Activated CD4-positive, alpha-beta memory T cell treated with anti-CD3 and anti-CD28 coated beads for 36 hours (primary cell): ENCODE measurements at regions not wholly inside any gene's neighbourhood (a gene's known extent, or its start where the extent isn't known, plus 50 kb on each side); places are given as distances from the start of the nearest gene placed in this dataset.

Experiments used
- CTCF ChIA-PET: fragments of 350-600 bp; sonication (Branson Sonifier 250); formaldehyde crosslinking; loops from one replicate; lab custom pipeline; 2021; ENCODE audit warnings: antibody characterized with exemption, inconsistent platforms; lab: Charles Lee
- POLR2A ChIA-PET: fragments of 350-600 bp; sonication (Branson Sonifier 250); formaldehyde crosslinking; loops from one replicate; lab custom pipeline; 2021; ENCODE audit warnings: antibody characterized with exemption; lab: Charles Lee
- DNase-seq: peaks from one replicate; pipeline ENCODE4 v3.0.0-alpha.2; 2020
- H3K27ac Mint-ChIP-seq: one replicate; pipeline ENCODE4 v1.8.0; 2021; ENCODE audit warnings: mixed read lengths
- H3K27me3 Mint-ChIP-seq: one replicate; pipeline ENCODE4 v1.8.0; 2021; ENCODE audit warnings: mixed read lengths
- H3K36me3 Mint-ChIP-seq: one replicate; pipeline ENCODE4 v1.8.0; 2021; ENCODE audit warnings: mixed read lengths
- H3K4me1 Mint-ChIP-seq: one replicate; pipeline ENCODE4 v1.8.0; 2021; ENCODE audit warnings: low read depth, mixed read lengths
- H3K4me3 Mint-ChIP-seq: one replicate; pipeline ENCODE4 v1.8.0; 2021; ENCODE audit warnings: mild to moderate bottlenecking, mixed read lengths
- H3K9me3 Mint-ChIP-seq: one replicate; pipeline ENCODE4 v1.8.0; 2021; ENCODE audit warnings: mixed read lengths
- intact Hi-C: fragments of 100-400 bp; cut with micrococcal nuclease; formaldehyde crosslinking; loops from one replicate; pipeline ENCODE4 v1.15.1; 2023

GRCh38 chr12:24246934-24247333 is 297.5 kb upstream of the SOX5 start:
- Mint-ChIP-seq H3K27me3 (no peaks in the 10 kb centered on the region), H3K9me3 (no peaks in the 10 kb centered on the region), H3K36me3 (no peaks in the 10 kb centered on the region), H3K4me3 (no peak overlapping the region), H3K4me1 (no peaks in the 10 kb centered on the region), H3K27ac (no peak overlapping the region)
- intact Hi-C loops, result no loop called here
- ChIA-PET POLR2A (no interaction called here), CTCF (no interaction called here)
- DNase-seq, result no peak

DNA sequence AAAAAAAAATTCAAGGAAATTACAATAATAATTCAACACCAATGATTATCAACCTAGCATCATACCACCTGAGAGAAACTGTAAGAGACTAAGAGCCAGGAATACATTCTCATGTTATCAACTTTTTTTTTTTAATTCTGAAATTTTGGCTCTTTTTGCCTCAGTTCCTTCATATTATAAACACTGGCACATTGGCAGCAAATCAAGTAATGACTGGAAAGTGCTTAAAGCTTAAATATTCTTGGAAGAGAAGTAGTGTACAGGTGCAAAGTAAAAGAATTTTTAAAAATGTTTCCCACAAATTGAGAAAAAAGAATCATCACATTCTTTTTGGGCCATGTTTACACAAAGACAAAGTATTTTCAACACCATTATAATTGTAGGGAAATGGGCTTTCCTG is 296.9 kb upstream of the SOX5 start:
- no peak for DNase-seq
- Mint-ChIP-seq H3K4me1 (no peaks in the 10 kb centered on the region), H3K27me3 (no peaks in the 10 kb centered on the region), H3K27ac (no peak overlapping the region), H3K4me3 (no peak overlapping the region), H3K36me3 (no peaks in the 10 kb centered on the region), H3K9me3 (no peaks in the 10 kb centered on the region)
- ChIA-PET CTCF (no interaction called here), POLR2A (no interaction called here)
- intact Hi-C loops, result no loop called here

DNA sequence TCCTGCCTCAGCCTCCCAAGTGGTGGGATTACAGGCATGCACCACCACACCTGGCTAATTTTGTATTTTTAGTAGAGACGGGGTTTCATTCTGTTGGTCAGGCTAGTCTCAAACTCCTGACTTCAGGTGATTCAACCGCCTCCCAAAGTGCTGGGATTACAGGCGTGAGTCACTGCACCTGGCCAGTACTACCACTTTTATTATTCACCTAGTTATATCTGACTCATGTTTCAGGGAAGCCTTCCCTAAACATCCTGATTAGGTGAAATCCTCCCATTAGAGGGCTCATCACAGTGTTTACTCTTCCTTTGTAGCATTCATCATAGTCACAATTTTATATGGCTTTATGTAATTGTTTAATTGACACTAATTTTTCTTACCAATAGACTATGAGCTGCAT is 295.3 kb upstream of the SOX5 start:
- H3K36me3 Mint-ChIP-seq, result no peaks in the 10 kb centered on the region
- no peak overlapping the region for H3K4me3 Mint-ChIP-seq
- POLR2A ChIA-PET, result no interaction called here
- H3K9me3 Mint-ChIP-seq, result no peaks in the 10 kb centered on the region
- CTCF ChIA-PET, result no interaction called here
- no peaks in the 10 kb centered on the region for H3K27me3 Mint-ChIP-seq
- no peaks in the 10 kb centered on the region for H3K4me1 Mint-ChIP-seq
- no peak overlapping the region for H3K27ac Mint-ChIP-seq
- intact Hi-C loops, result no loop called here
- no peak for DNase-seq

DNA sequence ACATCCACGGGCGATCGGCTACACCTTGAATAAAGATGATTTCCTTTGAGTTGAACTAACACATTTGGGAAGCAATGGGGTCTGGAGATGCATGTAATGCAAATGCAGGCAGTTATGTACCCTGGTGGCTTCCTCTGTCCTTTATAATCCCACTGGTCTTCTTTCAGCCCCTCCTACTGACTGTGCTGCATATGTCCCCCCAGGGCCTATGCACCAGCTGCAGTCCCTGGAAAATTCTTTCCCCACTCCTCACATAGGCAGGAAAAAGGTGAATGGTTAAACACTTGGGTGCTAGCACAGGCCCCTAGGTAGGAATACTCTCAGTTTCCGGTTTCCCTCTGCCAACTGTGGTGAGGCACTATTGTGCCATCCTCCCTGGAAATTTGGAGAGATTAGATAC is 294.8 kb upstream of the SOX5 start:
- no peaks in the 10 kb centered on the region for H3K27me3 Mint-ChIP-seq
- intact Hi-C loops, result no loop called here
- no peaks in the 10 kb centered on the region for H3K36me3 Mint-ChIP-seq
- CTCF ChIA-PET, result no interaction called here
- POLR2A ChIA-PET, result no interaction called here
- DNase-seq, result no peak
- no peak overlapping the region for H3K4me3 Mint-ChIP-seq
- H3K4me1 Mint-ChIP-seq, result no peaks in the 10 kb centered on the region
- no peaks in the 10 kb centered on the region for H3K9me3 Mint-ChIP-seq
- H3K27ac Mint-ChIP-seq, result no peak overlapping the region

GRCh38 chr12:24240707-24241106 is 291.2 kb upstream of the SOX5 start:
- POLR2A ChIA-PET, result no interaction called here
- Mint-ChIP-seq H3K36me3 (no peaks in the 10 kb centered on the region), H3K4me1 (no peaks in the 10 kb centered on the region), H3K9me3 (no peaks in the 10 kb centered on the region), H3K27ac (no peak overlapping the region), H3K4me3 (no peak overlapping the region), H3K27me3 (no peaks in the 10 kb centered on the region)
- no peak for DNase-seq
- CTCF ChIA-PET, result interaction anchor here (0.7 kb wide), 1 partner anchor 678 kb away, joined by 3 read pairs; no protein-coding TSS in a partner anchor
- intact Hi-C loops, result no loop called here

- DNase-seq, result no peak
- ChIA-PET POLR2A (no interaction called here), CTCF (no interaction called here)
- no peaks in the 10 kb centered on the region for H3K36me3 Mint-ChIP-seq
- H3K9me3 Mint-ChIP-seq, result peaks cover 2% of the 10 kb centered on the region
- intact Hi-C loops, result no loop called here
- no peaks in the 10 kb centered on the region for H3K27me3 Mint-ChIP-seq
- H3K27ac Mint-ChIP-seq, result no peak overlapping the region
- H3K4me1 Mint-ChIP-seq, result no peaks in the 10 kb centered on the region
- H3K4me3 Mint-ChIP-seq, result no peak overlapping the region
Measured at GRCh38 chr12:24233519-24234246, 284.2 kb upstream of the SOX5 start.

DNA sequence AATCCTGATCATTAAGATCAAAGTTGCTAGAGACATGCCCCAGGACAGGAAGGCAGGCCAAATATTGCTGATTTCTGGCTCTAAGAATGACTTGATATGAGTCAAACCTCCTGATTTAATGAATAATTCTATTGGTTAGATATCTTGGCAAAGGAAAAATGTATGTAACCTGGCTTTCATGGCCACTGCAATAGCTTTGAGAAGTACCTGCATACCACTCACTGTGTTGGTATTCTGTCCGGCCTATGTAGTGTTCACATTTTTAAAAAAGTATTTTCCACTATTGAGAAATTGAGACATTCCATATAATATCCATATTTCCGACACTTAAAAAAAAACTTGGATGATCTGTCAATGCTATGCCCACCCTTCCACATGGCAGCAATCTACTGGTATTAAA is 283.1 kb upstream of the SOX5 start:
- intact Hi-C loops, result no loop called here
- ChIA-PET CTCF (no interaction called here), POLR2A (no interaction called here)
- no peak overlapping the region for H3K27ac Mint-ChIP-seq
- H3K27me3 Mint-ChIP-seq, result no peaks in the 10 kb centered on the region
- no peak for DNase-seq
- no peak overlapping the region for H3K4me3 Mint-ChIP-seq
- H3K9me3 Mint-ChIP-seq, result peaks cover 2% of the 10 kb centered on the region
- no peaks in the 10 kb centered on the region for H3K36me3 Mint-ChIP-seq
- no peaks in the 10 kb centered on the region for H3K4me1 Mint-ChIP-seq

GRCh38 chr12:24231298-24231697 is 281.8 kb upstream of the SOX5 start:
- H3K4me3 Mint-ChIP-seq, result no peak overlapping the region
- intact Hi-C loops, result no loop called here
- no peaks in the 10 kb centered on the region for H3K36me3 Mint-ChIP-seq
- DNase-seq, result no peak
- peaks cover 2% of the 10 kb centered on the region for H3K9me3 Mint-ChIP-seq
- CTCF ChIA-PET, result no interaction called here
- H3K4me1 Mint-ChIP-seq, result no peaks in the 10 kb centered on the region
- POLR2A ChIA-PET, result no interaction called here
- no peak overlapping the region for H3K27ac Mint-ChIP-seq
- no peaks in the 10 kb centered on the region for H3K27me3 Mint-ChIP-seq

DNA sequence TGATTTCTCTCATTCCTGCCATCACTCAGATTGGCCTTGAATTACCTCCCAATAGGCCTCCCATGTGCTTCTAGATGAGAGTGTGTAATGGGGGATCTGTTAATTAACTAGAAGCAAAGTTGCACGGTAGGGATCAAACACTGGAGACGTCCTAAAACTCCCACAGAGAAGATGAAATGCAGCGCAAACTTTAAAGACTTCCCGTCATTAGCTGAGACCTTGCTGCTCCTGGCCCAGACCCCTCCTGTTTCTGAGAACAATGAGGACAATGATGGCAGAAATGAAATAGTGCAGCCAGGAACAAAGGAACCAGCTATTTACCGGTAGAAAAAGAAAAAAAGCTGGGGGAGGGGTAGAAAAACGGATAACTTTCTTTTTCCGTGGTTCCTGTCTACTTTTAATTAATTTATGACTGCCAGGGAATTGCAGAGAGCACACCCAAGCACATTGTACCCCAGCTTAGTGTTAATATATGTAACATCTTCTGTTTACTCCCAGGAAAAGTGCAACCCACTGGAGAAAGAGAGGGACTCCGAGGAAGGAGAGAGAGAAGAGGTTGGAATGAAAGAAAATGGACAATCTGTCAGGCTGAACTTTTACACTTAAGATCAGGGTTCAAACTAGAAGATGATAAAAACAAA is 280.7 kb upstream of the SOX5 start:
- Mint-ChIP-seq H3K27ac (no peak overlapping the region), H3K4me3 (no peak overlapping the region), H3K4me1 (no peaks in the 10 kb centered on the region), H3K9me3 (peaks cover 2% of the 10 kb centered on the region), H3K36me3 (no peaks in the 10 kb centered on the region), H3K27me3 (no peaks in the 10 kb centered on the region)
- POLR2A ChIA-PET, result no interaction called here
- DNase-seq, result no peak
- intact Hi-C loops, result no loop called here
- CTCF ChIA-PET, result no interaction called here

DNA sequence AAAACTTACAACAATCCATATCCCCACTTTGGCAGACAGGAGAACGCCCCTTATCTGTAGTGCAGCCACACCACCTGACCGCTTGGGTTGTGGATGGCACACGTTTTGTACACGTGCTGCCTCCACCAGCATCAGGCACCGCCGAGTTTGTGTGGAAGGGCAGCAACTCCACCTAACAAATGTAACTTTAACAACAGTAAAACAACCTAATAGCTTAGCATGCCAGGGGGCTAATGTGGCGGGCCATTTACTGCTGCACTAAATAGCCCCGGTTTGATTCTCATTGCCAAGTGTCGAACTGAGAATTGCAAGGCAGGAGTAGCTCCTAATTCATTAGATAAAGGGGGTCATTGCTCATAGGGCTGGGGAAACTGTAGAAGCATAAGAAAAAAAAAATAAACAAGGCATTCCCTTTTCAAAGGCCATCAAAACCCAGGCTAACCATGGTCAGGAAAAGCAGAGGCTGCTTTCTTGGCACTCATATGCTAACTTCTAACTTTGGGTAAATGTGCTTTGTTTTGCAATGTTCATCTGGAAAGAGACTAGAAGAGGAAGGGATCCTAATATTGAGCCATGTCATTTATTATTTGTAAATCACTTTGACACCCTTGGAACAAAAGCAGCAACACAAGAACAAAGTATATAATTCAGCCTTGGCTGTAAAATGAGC is 279.7 kb upstream of the SOX5 start:
- Mint-ChIP-seq H3K36me3 (no peaks in the 10 kb centered on the region), H3K4me1 (no peaks in the 10 kb centered on the region), H3K27ac (no peak overlapping the region), H3K4me3 (no peak overlapping the region), H3K9me3 (peaks cover 2% of the 10 kb centered on the region), H3K27me3 (no peaks in the 10 kb centered on the region)
- CTCF ChIA-PET, result no interaction called here
- intact Hi-C loops, result no loop called here
- POLR2A ChIA-PET, result no interaction called here
- DNase-seq, result no peak

GRCh38 chr12:24228371-24228770 is 278.9 kb upstream of the SOX5 start:
- Mint-ChIP-seq H3K4me1 (no peaks in the 10 kb centered on the region), H3K27ac (no peak overlapping the region), H3K9me3 (peaks cover 2% of the 10 kb centered on the region), H3K36me3 (no peaks in the 10 kb centered on the region), H3K27me3 (no peaks in the 10 kb centered on the region), H3K4me3 (no peak overlapping the region)
- CTCF ChIA-PET, result no interaction called here
- no peak for DNase-seq
- POLR2A ChIA-PET, result no interaction called here
- intact Hi-C loops, result no loop called here

DNA sequence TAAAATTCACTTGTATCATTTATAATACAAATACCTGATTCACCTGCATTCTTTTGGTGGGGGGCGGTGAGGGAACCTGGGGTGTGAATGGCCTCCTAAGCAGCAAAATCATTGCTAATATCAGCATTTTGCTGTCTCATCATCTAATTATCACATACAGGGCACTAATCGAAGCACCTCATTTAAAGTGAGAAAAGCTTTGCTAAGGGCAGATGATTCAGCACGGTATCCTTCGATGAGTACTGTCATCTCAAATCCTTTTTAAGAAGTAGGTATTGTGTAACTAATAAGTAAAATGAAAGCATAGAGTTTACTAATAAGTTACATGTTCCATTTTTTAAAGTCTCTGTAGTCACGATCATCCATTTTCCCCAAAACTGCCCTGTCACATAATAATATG is 278.1 kb upstream of the SOX5 start:
- H3K27ac Mint-ChIP-seq, result no peak overlapping the region
- POLR2A ChIA-PET, result no interaction called here
- H3K4me1 Mint-ChIP-seq, result no peaks in the 10 kb centered on the region
- no peak for DNase-seq
- H3K36me3 Mint-ChIP-seq, result no peaks in the 10 kb centered on the region
- H3K9me3 Mint-ChIP-seq, result peaks cover 1% of the 10 kb centered on the region
- H3K27me3 Mint-ChIP-seq, result no peaks in the 10 kb centered on the region
- intact Hi-C loops, result no loop called here
- no peak overlapping the region for H3K4me3 Mint-ChIP-seq
- CTCF ChIA-PET, result no interaction called here
